IPS-NIHi7 (cell line): ENCODE measurements at regions not wholly inside any gene's neighbourhood (a gene's known extent, or its start where the extent isn't known, plus 50 kb on each side); places are given as distances from the start of the nearest gene placed in this dataset.
"Not testable (repeated sequence)": the region's sequence is repeated elsewhere in the genome, so short reads cannot be mapped to it uniquely, and the experiment has no call there.

Experiments
- DNase-seq: peaks from one replicate; pipeline ENCODE4 v3.0.0; 2012; ENCODE audit warnings: mixed read lengths; ENCODE audit errors: extremely low spot score

GRCh38 chr21:10325546-10325945 is 195.8 kb upstream of the TPTE start:
- not testable (repeated sequence) for DNase-seq

GRCh38 chr21:10326146-10326545 is 195.2 kb upstream of the TPTE start:
- DNase-seq: not testable (repeated sequence)

GRCh38 chr21:10328646-10329045 is 192.7 kb upstream of the TPTE start:
- DNase-seq: not testable (repeated sequence)

- not testable (repeated sequence) for DNase-seq
Observed at GRCh38 chr21:10330641-10331119, 190.7 kb upstream of the TPTE start.

GRCh38 chr21:10331134-10331533 is 190.2 kb upstream of the TPTE start:
- DNase-seq: not testable (repeated sequence)

- DNase-seq: not testable (repeated sequence)
Observed at GRCh38 chr21:10332935-10333334, 188.4 kb upstream of the TPTE start.

GRCh38 chr21:10334391-10334790 is 187.0 kb upstream of the TPTE start:
- DNase-seq: not testable (repeated sequence)

- DNase-seq: not testable (repeated sequence)
Observed at GRCh38 chr21:10342261-10342956, 179.0 kb upstream of the TPTE start.

GRCh38 chr21:10343146-10343935 is 178.0 kb upstream of the TPTE start:
- DNase-seq: not testable (repeated sequence)

GRCh38 chr21:10344266-10344665 is 177.1 kb upstream of the TPTE start:
- DNase-seq: not testable (repeated sequence)

GRCh38 chr21:10345178-10345612 is 176.2 kb upstream of the TPTE start:
- not testable (repeated sequence) for DNase-seq

GRCh38 chr21:10346249-10346648 is 175.1 kb upstream of the TPTE start:
- not testable (repeated sequence) for DNase-seq

GRCh38 chr21:10346933-10347615 is 174.3 kb upstream of the TPTE start:
- DNase-seq: not testable (repeated sequence)

- DNase-seq: not testable (repeated sequence)
Observed at GRCh38 chr21:10347675-10348074, 173.7 kb upstream of the TPTE start.

- DNase-seq: not testable (repeated sequence)
Observed at GRCh38 chr21:10348150-10348549, 173.2 kb upstream of the TPTE start.

- DNase-seq: not testable (repeated sequence)
Observed at GRCh38 chr21:10354851-10355578, 166.4 kb upstream of the TPTE start.

- DNase-seq: not testable (repeated sequence)
Observed at GRCh38 chr21:10359120-10359519, 162.3 kb upstream of the TPTE start.

GRCh38 chr21:10359911-10360310 is 161.5 kb upstream of the TPTE start:
- not testable (repeated sequence) for DNase-seq

GRCh38 chr21:10361214-10361736 is 160.1 kb upstream of the TPTE start:
- not testable (repeated sequence) for DNase-seq

- DNase-seq: not testable (repeated sequence)
Observed at GRCh38 chr21:10362816-10363215, 158.6 kb upstream of the TPTE start.

- DNase-seq: not testable (repeated sequence)
Observed at GRCh38 chr21:10363321-10363720, 158.1 kb upstream of the TPTE start.
